ENCODE measurements at regions not wholly inside any gene's neighbourhood (a gene's known extent, or its start where the extent isn't known, plus 50 kb on each side); places are given as distances from the start of the nearest gene placed in this dataset.

GRCh38 chr2:33810046-33810835 is 211.1 kb upstream of the FAM98A start:
- Histone ChIP-seq H3K36me3 (ENCODE audit: low read depth) (no peaks in the 10 kb centered on the region), H3K27me3 (ENCODE audit: insufficient read depth, low read depth) (no peaks in the 10 kb centered on the region; the same call in 1 of the 2 replicates), H4K20me1 (ENCODE audit: insufficient read depth) (no peaks in the 10 kb centered on the region), H3K4me2 (no peak overlapping the region), H3F3A (ENCODE audit: insufficient read depth, low read depth) (no peaks in the 10 kb centered on the region), H3K4me1 (replicated peaks; ENCODE audit: insufficient read depth) (no peaks in the 10 kb centered on the region), H3K9me3 (ENCODE audit: insufficient read depth, low read depth) (no peaks in the 10 kb centered on the region), H3K79me2 (ENCODE audit: low read depth) (no peaks in the 10 kb centered on the region), H3K27ac (no peak overlapping the region), H2AFZ (no peak overlapping the region), H3K4me3 (no peak overlapping the region), H3K9me2 (ENCODE audit: insufficient read depth) (no peaks in the 10 kb centered on the region)
- ChIA-PET POLR2A (ENCODE audit: unreplicated experiment) (no interaction called here), CTCF (no interaction called here)
- no peak for TF ChIP-seq CTCF (conservative IDR thresholded peaks at IDR 0.05)
- BruUV-seq (replicated peaks): no TSS peak
- DNase-seq: no peak
- intact Hi-C loops (cut with micrococcal nuclease; ENCODE audit: unreplicated experiment): no loop called here

DNA sequence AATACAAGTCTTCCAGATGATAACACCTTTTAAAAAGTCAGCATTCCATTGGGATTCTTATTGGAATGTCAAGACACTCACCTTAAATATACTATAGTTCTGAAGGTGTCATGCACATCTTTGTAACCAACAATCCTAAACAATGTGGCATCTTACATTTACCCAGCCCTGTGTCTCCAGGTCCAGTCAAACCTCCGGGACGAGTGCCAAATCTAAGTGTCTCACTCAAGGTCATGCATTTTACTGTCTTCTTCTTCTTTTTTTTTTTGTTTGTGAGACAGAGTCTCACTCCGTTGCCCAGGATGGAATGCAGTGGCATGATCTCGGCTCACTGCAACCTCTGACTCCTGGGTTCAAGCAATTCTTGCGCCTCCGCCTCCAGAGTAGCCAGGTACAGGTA is 206.9 kb upstream of the FAM98A start:
- TF ChIP-seq CTCF (conservative IDR thresholded peaks at IDR 0.05) (no peak), EZH2 (IDR thresholded peaks at IDR 0.05; ENCODE audit: low read depth) (no peak)
- ChIA-PET POLR2A (ENCODE audit: unreplicated experiment) (no interaction called here), CTCF (interaction anchor here (0.6 kb wide), 1 partner anchor 22 kb away, joined by 17 read pairs; no protein-coding TSS in a partner anchor)
- Histone ChIP-seq H3K4me1 (replicated peaks; ENCODE audit: insufficient read depth) (no peaks in the 10 kb centered on the region), H3K4me2 (no peak overlapping the region), H3K27ac (no peak overlapping the region), H3F3A (ENCODE audit: insufficient read depth, low read depth) (no peaks in the 10 kb centered on the region), H3K79me2 (ENCODE audit: low read depth) (no peaks in the 10 kb centered on the region), H4K20me1 (ENCODE audit: insufficient read depth) (no peaks in the 10 kb centered on the region), H3K4me3 (no peak overlapping the region), H2AFZ (no peak overlapping the region), H3K9me2 (ENCODE audit: insufficient read depth) (no peaks in the 10 kb centered on the region), H3K9me3 (ENCODE audit: insufficient read depth, low read depth) (no peaks in the 10 kb centered on the region), H3K36me3 (ENCODE audit: low read depth) (no peaks in the 10 kb centered on the region), H3K27me3 (ENCODE audit: insufficient read depth, low read depth) (peaks cover 16% of the 10 kb centered on the region)
- DNase-seq: no peak
- no TSS peak for BruUV-seq (replicated peaks)
- intact Hi-C loops (cut with micrococcal nuclease; ENCODE audit: unreplicated experiment): no loop called here

- peaks cover 16% of the 10 kb centered on the region for H3K27me3 ChIP-seq (ENCODE audit: insufficient read depth, low read depth)
- H3K9me2 ChIP-seq (ENCODE audit: insufficient read depth): no peaks in the 10 kb centered on the region
- no peak overlapping the region for H3K4me2 ChIP-seq
- H3K9me3 ChIP-seq (ENCODE audit: insufficient read depth, low read depth): no peaks in the 10 kb centered on the region
- ChIA-PET POLR2A (ENCODE audit: unreplicated experiment) (no interaction called here), CTCF (no interaction called here)
- no peak overlapping the region for H2AFZ ChIP-seq
- no peaks in the 10 kb centered on the region for H3K4me1 ChIP-seq (replicated peaks; ENCODE audit: insufficient read depth)
- no peak for TF ChIP-seq CTCF (conservative IDR thresholded peaks at IDR 0.05)
- no peak for TF ChIP-seq EZH2 (IDR thresholded peaks at IDR 0.05; ENCODE audit: low read depth)
- H3K27ac ChIP-seq: no peak overlapping the region
- DNase-seq: no peak
- intact Hi-C loops (cut with micrococcal nuclease; ENCODE audit: unreplicated experiment): no loop called here
- no peaks in the 10 kb centered on the region for H3F3A ChIP-seq (ENCODE audit: insufficient read depth, low read depth)
- no peak overlapping the region for H3K4me3 ChIP-seq
- no peaks in the 10 kb centered on the region for H4K20me1 ChIP-seq (ENCODE audit: insufficient read depth)
- BruUV-seq (replicated peaks): no TSS peak
- H3K79me2 ChIP-seq (ENCODE audit: low read depth): no peaks in the 10 kb centered on the region
- no peaks in the 10 kb centered on the region for H3K36me3 ChIP-seq (ENCODE audit: low read depth)
Measured at GRCh38 chr2:33804155-33804554, 205.1 kb upstream of the FAM98A start.

Data from PC-9 (cell line).